ENCODE measurements at regions not wholly inside any gene's neighbourhood (a gene's known extent, or its start where the extent isn't known, plus 50 kb on each side); places are given as distances from the start of the nearest gene placed in this dataset.

GRCh38 chr4:36915717-36916116, 328.8 kb upstream of the NWD2 start:
- no peak for TF ChIP-seq CTCF (IDR thresholded peaks at IDR 0.05; ENCODE audit: low read depth, low read length)
- DNase-seq (ENCODE audit: low read depth in 2 of 2) = no peak
- no peak overlapping the region for H3K4me3 ChIP-seq (replicated peaks in 1 of 2; ENCODE audit: low read depth in 2 of 2, low read length in 2 of 2)

GRCh38 chr4:36917413-36917812, 327.1 kb upstream of the NWD2 start:
- no peak for TF ChIP-seq CTCF (IDR thresholded peaks at IDR 0.05; ENCODE audit: low read depth, low read length)
- no peak for DNase-seq (ENCODE audit: low read depth in 2 of 2)
- no peak overlapping the region for H3K4me3 ChIP-seq (replicated peaks in 1 of 2; ENCODE audit: low read depth in 2 of 2, low read length in 2 of 2)

GRCh38 chr4:36919721-36920120, 324.8 kb upstream of the NWD2 start:
- TF ChIP-seq CTCF (IDR thresholded peaks at IDR 0.05; ENCODE audit: low read depth, low read length) = no peak
- no peak for DNase-seq (ENCODE audit: low read depth in 2 of 2)
- no peak overlapping the region for H3K4me3 ChIP-seq (replicated peaks in 1 of 2; ENCODE audit: low read depth in 2 of 2, low read length in 2 of 2)

- H3K4me3 ChIP-seq (replicated peaks in 1 of 2; ENCODE audit: low read depth in 2 of 2, low read length in 2 of 2) = no peak overlapping the region
- DNase-seq (ENCODE audit: low read depth in 2 of 2) = peak in 1 of 2 donors; percentile 21
- TF ChIP-seq CTCF (IDR thresholded peaks at IDR 0.05; ENCODE audit: low read depth, low read length) = no peak
Observed at GRCh38 chr4:36921476-36922216, 322.9 kb upstream of the NWD2 start.

GRCh38 chr4:36930562-36931111, 313.9 kb upstream of the NWD2 start:
- no peak for TF ChIP-seq CTCF (IDR thresholded peaks at IDR 0.05; ENCODE audit: low read depth, low read length)
- no peak overlapping the region for H3K4me3 ChIP-seq (replicated peaks in 1 of 2; ENCODE audit: low read depth in 2 of 2, low read length in 2 of 2)
- DNase-seq (ENCODE audit: low read depth in 2 of 2) = peak in 1 of 2 donors; percentile 0

- no peak for TF ChIP-seq CTCF (IDR thresholded peaks at IDR 0.05; ENCODE audit: low read depth, low read length)
- no peak for DNase-seq (ENCODE audit: low read depth in 2 of 2)
- no peak overlapping the region for H3K4me3 ChIP-seq (replicated peaks in 1 of 2; ENCODE audit: low read depth in 2 of 2, low read length in 2 of 2)
Observed at GRCh38 chr4:36944232-36944631, 300.3 kb upstream of the NWD2 start.
